ENCODE measurements at regions not wholly inside any gene's neighbourhood (a gene's known extent, or its start where the extent isn't known, plus 50 kb on each side); places are given as distances from the start of the nearest gene placed in this dataset.
"Not testable (repeated sequence)": the region's sequence is repeated elsewhere in the genome, so short reads cannot be mapped to it uniquely, and the experiment has no call there.

- not testable (repeated sequence) for TF ChIP-seq POLR2A, CTCF, POLR2AphosphoS5 (IDR thresholded peaks at IDR 0.05)
These were observed 210.2 kb downstream of the POTEM start for GRCh38 chr14:19177435-19177834.

Measured in prostate gland (tissue), 2 donors.